Keratinocyte (primary cell): ENCODE measurements at regions not wholly inside any gene's neighbourhood (a gene's known extent, or its start where the extent isn't known, plus 50 kb on each side); places are given as distances from the start of the nearest gene placed in this dataset.

Source experiments
- DNase-seq: peaks from one replicate; pipeline ENCODE4 v3.0.0-alpha.2; 2011; ENCODE audit warnings: low read depth, missing footprints, low spot score
- FAIRE-seq: peaks from 2 replicates; lab custom pipeline; 2011; peaks lifted over from hg19 to GRCh38; lab: Jason Lieb, UNC
- H2AFZ ChIP-seq: 2 replicates; pipeline ENCODE4 v1.6.0; 2012; ENCODE audit warnings: low read length, control low read depth, inconsistent platforms; ENCODE audit not compliant: control insufficient read depth
- H3K27ac ChIP-seq: 2 replicates; pipeline ENCODE4 v1.5.1; 2011; ENCODE audit warnings: low read length; ENCODE audit not compliant: control insufficient read depth, insufficient read depth
- H3K27me3 ChIP-seq: 3 replicates; pipeline ENCODE4 v1.6.0; 2011; ENCODE audit warnings: low read length; ENCODE audit not compliant: control insufficient read depth, insufficient read depth; ENCODE audit errors: extremely low read depth
- H3K36me3 ChIP-seq, 2 experiments: 2 replicates in 1 of 2; 3 replicates in 1 of 2; pipeline ENCODE4 v1.5.1; 2011; ENCODE audit warnings: low read length in 2 of 2, mild to moderate bottlenecking in 1 of 2; ENCODE audit not compliant: control insufficient read depth in 2 of 2, insufficient read depth in 2 of 2; ENCODE audit errors: extremely low read depth in 1 of 2
- H3K4me1 ChIP-seq: 3 replicates; pipeline ENCODE4 v1.5.1; 2011; ENCODE audit warnings: low read length; ENCODE audit not compliant: control insufficient read depth, insufficient read depth; ENCODE audit errors: extremely low read depth
- H3K4me2 ChIP-seq: 3 replicates; pipeline ENCODE4 v1.6.0; 2011; ENCODE audit warnings: low read depth, low read length; ENCODE audit not compliant: control insufficient read depth, insufficient read depth; ENCODE audit errors: extremely low read depth
- H3K4me3 ChIP-seq, 3 experiments: fragments of 200-600 bp in 1 of 3; sonication (generic) in 1 of 3; 2 replicates in 2 of 3; 3 replicates in 1 of 3; pipeline ENCODE4 v1.5.1; 2011 to 2016; ENCODE audit warnings: low read length in 3 of 3, mild to moderate bottlenecking in 3 of 3, control low read depth in 2 of 3, inconsistent platforms in 1 of 3, low read depth in 1 of 3, mixed read lengths in 1 of 3, mixed run types in 1 of 3, moderate library complexity in 1 of 3; ENCODE audit not compliant: control insufficient read depth in 2 of 3, insufficient read depth in 2 of 3; ENCODE audit errors: extremely low read depth in 1 of 3
- H3K79me2 ChIP-seq: 2 replicates; pipeline ENCODE4 v1.6.0; 2012; ENCODE audit warnings: low read length; ENCODE audit not compliant: control insufficient read depth, insufficient read depth
- H3K9ac ChIP-seq: 3 replicates; pipeline ENCODE4 v1.6.0; 2011; ENCODE audit warnings: low read length; ENCODE audit not compliant: control insufficient read depth, insufficient read depth; ENCODE audit errors: extremely low read depth
- H3K9me1 ChIP-seq: 3 replicates; pipeline ENCODE4 v1.6.0; 2011; ENCODE audit warnings: low read length; ENCODE audit not compliant: control insufficient read depth, insufficient read depth; ENCODE audit errors: extremely low read depth
- H3K9me3 ChIP-seq: 2 replicates; pipeline ENCODE4 v1.5.1; 2012; ENCODE audit warnings: low read depth, low read length; ENCODE audit not compliant: control insufficient read depth
- H4K20me1 ChIP-seq: 3 replicates; pipeline ENCODE4 v1.6.0; 2011; ENCODE audit warnings: low read length; ENCODE audit not compliant: control insufficient read depth, insufficient read depth; ENCODE audit errors: extremely low read depth
- EZH2 ChIP-seq: IDR thresholded peaks from one replicate; pipeline ENCODE4 v1.6.1; 2012; ENCODE audit warnings: inconsistent platforms, mild to moderate bottlenecking, low read length, moderate library complexity
- dilution Hi-C: fragments of 300-500 bp; cut with MboI; formaldehyde crosslinking; loops from one replicate; pipeline ENCODE4 v1.7.0; 2020; ENCODE audit warnings: low sequenced_read_pairs; ENCODE audit not compliant: extremely low pct_ligation_motif_present
- TF ChIP-seq, protein P1 (sequence below), 3 experiments: IDR thresholded peaks in 1 of 3; conservative IDR thresholded peaks in 1 of 3; optimal IDR thresholded peaks in 1 of 3; 2 replicates in 2 of 3; 3 replicates in 1 of 3; pipeline versions ENCODE3 to v1.5.1; 2011; ENCODE audit warnings: low read length in 3 of 3, mild to moderate bottlenecking in 3 of 3, moderate library complexity in 2 of 3, control low read depth in 1 of 3, inconsistent platforms in 1 of 3; ENCODE audit not compliant: insufficient read depth in 2 of 3; ENCODE audit errors: extremely low read depth in 1 of 3

DNA sequence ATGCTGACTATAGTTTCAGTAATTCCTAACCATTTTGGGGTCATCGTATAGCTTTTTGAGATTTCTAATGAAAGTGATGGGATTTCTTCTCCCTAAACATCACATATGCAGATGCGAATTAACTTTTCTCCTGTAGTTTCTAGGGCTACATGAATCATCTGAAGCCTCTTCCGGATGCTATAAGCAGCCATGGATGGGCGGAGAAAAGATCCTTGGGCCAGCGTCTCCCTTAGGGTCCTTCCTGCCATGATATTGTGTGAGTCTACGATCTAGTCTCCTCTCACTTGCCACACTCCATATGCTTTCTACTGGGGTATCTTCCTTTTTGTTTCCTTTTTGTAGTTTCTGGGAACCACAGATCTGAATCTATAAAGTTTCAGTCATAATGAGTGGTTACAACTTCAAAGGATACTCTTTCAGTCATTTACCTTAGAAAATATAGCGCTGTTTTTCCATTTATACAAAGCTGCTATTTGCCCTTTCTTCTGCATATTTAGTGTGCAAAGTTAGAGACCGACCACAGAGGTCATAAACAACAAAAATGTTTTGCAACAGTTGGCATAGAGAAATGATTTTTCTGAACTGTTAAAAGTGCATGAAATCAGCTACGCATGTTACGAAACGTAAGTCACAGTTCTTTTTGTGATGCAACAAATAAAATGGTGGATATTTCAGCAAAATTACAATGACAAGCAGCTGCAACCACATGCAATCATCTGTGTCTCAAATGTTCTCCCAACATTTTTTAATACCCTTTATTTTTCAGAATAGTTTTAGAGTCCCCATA, 396.2 kb upstream of the SLC35B3 start:
- dilution Hi-C loops = no loop called here
- FAIRE-seq (no peak), DNase-seq (no peak)
- H4K20me1 ChIP-seq = no peaks in the 10 kb centered on the region
- no peak overlapping the region for H2AFZ ChIP-seq
- TF ChIP-seq, protein P1, sequence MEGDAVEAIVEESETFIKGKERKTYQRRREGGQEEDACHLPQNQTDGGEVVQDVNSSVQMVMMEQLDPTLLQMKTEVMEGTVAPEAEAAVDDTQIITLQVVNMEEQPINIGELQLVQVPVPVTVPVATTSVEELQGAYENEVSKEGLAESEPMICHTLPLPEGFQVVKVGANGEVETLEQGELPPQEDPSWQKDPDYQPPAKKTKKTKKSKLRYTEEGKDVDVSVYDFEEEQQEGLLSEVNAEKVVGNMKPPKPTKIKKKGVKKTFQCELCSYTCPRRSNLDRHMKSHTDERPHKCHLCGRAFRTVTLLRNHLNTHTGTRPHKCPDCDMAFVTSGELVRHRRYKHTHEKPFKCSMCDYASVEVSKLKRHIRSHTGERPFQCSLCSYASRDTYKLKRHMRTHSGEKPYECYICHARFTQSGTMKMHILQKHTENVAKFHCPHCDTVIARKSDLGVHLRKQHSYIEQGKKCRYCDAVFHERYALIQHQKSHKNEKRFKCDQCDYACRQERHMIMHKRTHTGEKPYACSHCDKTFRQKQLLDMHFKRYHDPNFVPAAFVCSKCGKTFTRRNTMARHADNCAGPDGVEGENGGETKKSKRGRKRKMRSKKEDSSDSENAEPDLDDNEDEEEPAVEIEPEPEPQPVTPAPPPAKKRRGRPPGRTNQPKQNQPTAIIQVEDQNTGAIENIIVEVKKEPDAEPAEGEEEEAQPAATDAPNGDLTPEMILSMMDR (optimal IDR thresholded peaks at IDR 0.05 in 1 of 3, IDR thresholded peaks at IDR 0.05 in 1 of 3, conservative IDR thresholded peaks at IDR 0.05 in 1 of 3; ENCODE audit: extremely low read depth in 1 of 3, insufficient read depth in 2 of 3, low read length in 3 of 3) = no peak
- TF ChIP-seq EZH2 = no peak
- H3K9me3 ChIP-seq = no peaks in the 10 kb centered on the region
- no peaks in the 10 kb centered on the region for H3K4me1 ChIP-seq
- H3K27ac ChIP-seq = no peak overlapping the region
- no peak overlapping the region for H3K4me2 ChIP-seq
- H3K79me2 ChIP-seq = no peaks in the 10 kb centered on the region
- no peak overlapping the region for H3K4me3 ChIP-seq
- no peaks in the 10 kb centered on the region for H3K9me1 ChIP-seq
- H3K36me3 ChIP-seq = no peaks in the 10 kb centered on the region
- H3K9ac ChIP-seq = no peak overlapping the region
- H3K27me3 ChIP-seq = no peaks in the 10 kb centered on the region

DNA sequence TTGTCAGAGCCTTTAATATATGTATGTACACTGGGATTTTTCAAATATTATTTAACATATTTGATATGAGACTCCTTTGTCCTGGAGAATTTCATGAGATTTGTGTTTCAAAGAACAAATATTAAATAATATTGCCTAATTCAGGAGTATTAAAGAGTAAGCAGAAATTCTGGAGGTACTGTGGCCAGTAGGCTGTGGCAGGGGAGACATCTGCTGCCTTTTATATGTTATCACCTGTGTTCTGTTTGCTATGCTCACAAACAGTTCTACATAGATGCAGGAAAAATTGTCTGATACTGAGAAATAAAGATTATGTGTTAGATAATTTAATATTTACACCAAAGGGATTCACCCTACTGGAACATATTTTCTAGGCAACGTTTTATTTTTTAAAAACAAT, 395.4 kb upstream of the SLC35B3 start:
- Histone ChIP-seq H3K4me1 (no peaks in the 10 kb centered on the region), H3K9me3 (no peaks in the 10 kb centered on the region), H3K27me3 (no peaks in the 10 kb centered on the region), H3K4me3 (no peak overlapping the region), H3K36me3 (no peaks in the 10 kb centered on the region), H3K27ac (no peak overlapping the region), H3K79me2 (no peaks in the 10 kb centered on the region), H3K9me1 (no peaks in the 10 kb centered on the region), H3K9ac (no peak overlapping the region), H3K4me2 (no peak overlapping the region), H4K20me1 (no peaks in the 10 kb centered on the region), H2AFZ (no peak overlapping the region)
- DNase-seq = no peak
- no peak for FAIRE-seq
- dilution Hi-C loops = no loop called here
- no peak for TF ChIP-seq EZH2
- TF ChIP-seq, protein P1 (optimal IDR thresholded peaks at IDR 0.05 in 1 of 3, IDR thresholded peaks at IDR 0.05 in 1 of 3, conservative IDR thresholded peaks at IDR 0.05 in 1 of 3; ENCODE audit: extremely low read depth in 1 of 3, insufficient read depth in 2 of 3, low read length in 3 of 3) = no peak
